Adrenal gland (tissue), 9 donors: ENCODE measurements at regions not wholly inside any gene's neighbourhood (a gene's known extent, or its start where the extent isn't known, plus 50 kb on each side); places are given as distances from the start of the nearest gene placed in this dataset.

Experiments
- DNase-seq, 7 donors: peaks; one replicate each; pipeline ENCODE4 v3.0.0-alpha.2; 2019 to 2020
- H3K27ac ChIP-seq, 5 donors: fragments of 200-600 bp; sonication (generic) in 4 of 5; 1 replicate in 3 of 5; 2 replicates in 2 of 5; pipeline versions ENCODE4 v1.5.1 to v1.8.0; 2016 to 2020; ENCODE audit warnings: mild to moderate bottlenecking in 1 of 5
- H3K27me3 ChIP-seq: fragments of 200-600 bp; 2 replicates; pipeline ENCODE4 v1.8.0; 2021
- H3K36me3 ChIP-seq, 2 donors: fragments of 200-600 bp; replicated peaks in 1 of 2; 1 replicate in 1 of 2; 2 replicates in 1 of 2; pipeline versions ENCODE4 v1.5.1 to v1.8.0; 2018 to 2022
- H3K4me1 ChIP-seq, 2 donors: fragments of 200-600 bp; replicated peaks in 1 of 2; 1 replicate in 1 of 2; 2 replicates in 1 of 2; pipeline versions ENCODE4 v1.5.1 to v1.8.0; 2018 to 2021
- H3K4me3 ChIP-seq, 4 donors: fragments of 200-600 bp; sonication (generic) in 3 of 4; one replicate each; pipeline ENCODE4 v1.5.1; 2016 to 2018
- H3K9me3 ChIP-seq, 3 donors: fragments of 200-600 bp; sonication (generic) in 1 of 3; replicated peaks in 1 of 3; 1 replicate in 2 of 3; 2 replicates in 1 of 3; pipeline versions ENCODE4 v1.5.1 to v1.8.0; 2016 to 2021
- POLR2A ChIP-seq, 2 donors: fragments of 450-650 bp; IDR thresholded peaks; one replicate each; pipeline ENCODE4 v1.6.1; 2017; ENCODE audit warnings: antibody characterized with exemption in 2 of 2, mild to moderate bottlenecking in 2 of 2, moderate library complexity in 1 of 2
- WGBS, 4 donors: extraction: QIAGEN DNeasy Blood & Tissue Kit in 2 of 4; methylation state at CpG; one replicate each; pipeline versions ENCODE4 v1.1.5 to v1.1.7; 2013 to 2017; 5-methylcytosine and 5-hydroxymethylcytosine counted together
- intact Hi-C, 2 donors: fragments of 100-400 bp; cut with DNase I; formaldehyde crosslinking; loops; one replicate each; pipeline versions ENCODE4 v1.14.1 to v1.15.0; 2022 to 2023
- TF ChIP-seq, protein P1 (sequence below), 6 experiments: fragments of 450-650 bp in 4 of 6; fragments of 200-600 bp in 2 of 6; sonication (generic) in 1 of 6; IDR thresholded peaks; 1 replicate in 5 of 6; 2 replicates in 1 of 6; pipeline versions ENCODE4 v1.5.1 to v1.8.0; 2016 to 2021; ENCODE audit warnings: antibody characterized with exemption in 6 of 6, mild to moderate bottlenecking in 2 of 6, moderate library complexity in 1 of 6
- donor health status: healthy with polysubstance abuse.
- donor health status: Bipolar disorder and iron deficiency.
- donor health status: DM: yes; HTN: yes; CAD: no.
- donor health status: DM: no; HTN: no; CAD: no.
- donor health status: DM: no; HTN: no; CAD: no.

DNA sequence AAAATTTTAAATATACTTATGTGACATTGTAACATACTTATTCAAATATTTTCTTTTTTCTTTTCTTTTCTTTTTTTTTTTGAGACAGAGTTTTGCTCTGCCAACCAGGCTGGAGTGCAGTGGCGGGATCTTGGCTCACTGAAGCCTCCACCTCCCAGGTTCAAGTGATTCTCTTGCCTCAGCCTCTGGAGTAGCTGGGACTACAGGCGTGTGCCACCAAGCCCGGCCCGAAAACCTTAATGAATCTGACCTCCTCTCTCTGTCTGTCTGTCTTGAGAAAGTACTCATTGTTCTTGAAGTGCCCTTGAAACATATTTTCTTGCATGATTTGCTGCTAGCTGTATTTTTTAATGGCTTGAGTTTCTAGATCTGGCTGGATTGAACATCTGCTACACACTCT is 136.8 kb downstream of the ANAPC4 start:
- H3K27me3 ChIP-seq, result no peaks in the 10 kb centered on the region
- 55 to 85% (median 58%) methylated on average over 4 of the region's 4 CpGs for WGBS, 4 donors

DNA sequence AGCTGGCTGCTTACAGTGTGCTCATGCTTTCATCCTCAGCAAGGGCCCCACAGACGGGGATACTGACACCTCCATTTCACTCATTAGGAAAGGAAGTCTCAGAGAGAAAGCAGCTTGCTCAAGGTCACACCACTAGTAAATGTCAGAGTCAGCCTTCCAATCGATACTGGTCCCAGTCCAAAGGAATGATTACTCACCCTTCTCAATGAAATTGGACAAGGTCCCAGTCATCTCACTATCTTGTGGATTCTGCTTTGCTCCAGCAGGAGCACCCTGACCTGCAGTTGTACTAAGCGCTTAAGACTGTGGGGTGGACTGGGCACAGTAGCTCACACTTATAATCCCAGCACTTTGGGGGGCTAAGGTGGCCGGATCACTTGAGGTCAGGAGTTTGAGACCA is 132.2 kb upstream of the SLC34A2 start:
- Histone ChIP-seq H3K4me1 (peaks cover 0 to 6% of the 10 kb centered on the region in 2 donors), H3K9me3 (no peaks in the 10 kb centered on the region), H3K27ac (no peak overlapping the region), H3K27me3 (no peaks in the 10 kb centered on the region), H3K36me3 (no peaks in the 10 kb centered on the region), H3K4me3 (no peak overlapping the region)
- intact Hi-C loops, result no loop called here
- peak; percentile 40 to 68 (median 60) for DNase-seq
- 32 to 47% (median 43%) methylated on average over 4 of the region's 4 CpGs for WGBS, 4 donors
- TF ChIP-seq POLR2A (IDR thresholded peaks at IDR 0.05), result no peak
- TF ChIP-seq, protein P1, sequence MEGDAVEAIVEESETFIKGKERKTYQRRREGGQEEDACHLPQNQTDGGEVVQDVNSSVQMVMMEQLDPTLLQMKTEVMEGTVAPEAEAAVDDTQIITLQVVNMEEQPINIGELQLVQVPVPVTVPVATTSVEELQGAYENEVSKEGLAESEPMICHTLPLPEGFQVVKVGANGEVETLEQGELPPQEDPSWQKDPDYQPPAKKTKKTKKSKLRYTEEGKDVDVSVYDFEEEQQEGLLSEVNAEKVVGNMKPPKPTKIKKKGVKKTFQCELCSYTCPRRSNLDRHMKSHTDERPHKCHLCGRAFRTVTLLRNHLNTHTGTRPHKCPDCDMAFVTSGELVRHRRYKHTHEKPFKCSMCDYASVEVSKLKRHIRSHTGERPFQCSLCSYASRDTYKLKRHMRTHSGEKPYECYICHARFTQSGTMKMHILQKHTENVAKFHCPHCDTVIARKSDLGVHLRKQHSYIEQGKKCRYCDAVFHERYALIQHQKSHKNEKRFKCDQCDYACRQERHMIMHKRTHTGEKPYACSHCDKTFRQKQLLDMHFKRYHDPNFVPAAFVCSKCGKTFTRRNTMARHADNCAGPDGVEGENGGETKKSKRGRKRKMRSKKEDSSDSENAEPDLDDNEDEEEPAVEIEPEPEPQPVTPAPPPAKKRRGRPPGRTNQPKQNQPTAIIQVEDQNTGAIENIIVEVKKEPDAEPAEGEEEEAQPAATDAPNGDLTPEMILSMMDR (IDR thresholded peaks at IDR 0.05), result peak in 2 of 6 experiments; percentile 15 to 27

More for the DNA sequence above, 136.8 kb downstream of the ANAPC4 start:
- TF ChIP-seq POLR2A (IDR thresholded peaks at IDR 0.05), result no peak
- TF ChIP-seq, protein P1 (IDR thresholded peaks at IDR 0.05), result no peak
- DNase-seq, result no peak
- Histone ChIP-seq H3K4me3 (no peak overlapping the region), H3K27ac (no peak overlapping the region), H3K4me1 (no peaks in the 10 kb centered on the region), H3K36me3 (no peaks in the 10 kb centered on the region), H3K9me3 (no peaks in the 10 kb centered on the region)
- intact Hi-C loops, result no loop called here

GRCh38 chr4:25524663-25525062 is 131.0 kb upstream of the SLC34A2 start:
- no peak overlapping the region for H3K4me3 ChIP-seq
- no peaks in the 10 kb centered on the region for H3K36me3 ChIP-seq
- H3K27me3 ChIP-seq, result no peaks in the 10 kb centered on the region
- intact Hi-C loops, result no loop called here
- 29 to 62% (median 39%) methylated on average over 2 of the region's 2 CpGs for WGBS, 4 donors
- no peaks in the 10 kb centered on the region for H3K9me3 ChIP-seq
- no peak overlapping the region for H3K27ac ChIP-seq
- peaks cover 0 to 6% of the 10 kb centered on the region in 2 donors for H3K4me1 ChIP-seq
- TF ChIP-seq POLR2A (IDR thresholded peaks at IDR 0.05), result no peak
- TF ChIP-seq, protein P1 (IDR thresholded peaks at IDR 0.05), result no peak
- no peak for DNase-seq

GRCh38 chr4:25525896-25526295 is 129.8 kb upstream of the SLC34A2 start:
- Histone ChIP-seq H3K4me3 (no peak overlapping the region), H3K9me3 (no peaks in the 10 kb centered on the region), H3K27me3 (no peaks in the 10 kb centered on the region), H3K27ac (no peak overlapping the region), H3K4me1 (peaks cover 0 to 6% of the 10 kb centered on the region in 2 donors), H3K36me3 (no peaks in the 10 kb centered on the region)
- no peak for DNase-seq
- intact Hi-C loops, result no loop called here
- WGBS, 4 donors, result 82 to 89% (median 86%) methylated on average over 6 of the region's 6 CpGs
- no peak for TF ChIP-seq POLR2A (IDR thresholded peaks at IDR 0.05)
- TF ChIP-seq, protein P1 (IDR thresholded peaks at IDR 0.05), result no peak
